ENCODE measurements at regions not wholly inside any gene's neighbourhood (a gene's known extent, or its start where the extent isn't known, plus 50 kb on each side); places are given as distances from the start of the nearest gene placed in this dataset.

DNA sequence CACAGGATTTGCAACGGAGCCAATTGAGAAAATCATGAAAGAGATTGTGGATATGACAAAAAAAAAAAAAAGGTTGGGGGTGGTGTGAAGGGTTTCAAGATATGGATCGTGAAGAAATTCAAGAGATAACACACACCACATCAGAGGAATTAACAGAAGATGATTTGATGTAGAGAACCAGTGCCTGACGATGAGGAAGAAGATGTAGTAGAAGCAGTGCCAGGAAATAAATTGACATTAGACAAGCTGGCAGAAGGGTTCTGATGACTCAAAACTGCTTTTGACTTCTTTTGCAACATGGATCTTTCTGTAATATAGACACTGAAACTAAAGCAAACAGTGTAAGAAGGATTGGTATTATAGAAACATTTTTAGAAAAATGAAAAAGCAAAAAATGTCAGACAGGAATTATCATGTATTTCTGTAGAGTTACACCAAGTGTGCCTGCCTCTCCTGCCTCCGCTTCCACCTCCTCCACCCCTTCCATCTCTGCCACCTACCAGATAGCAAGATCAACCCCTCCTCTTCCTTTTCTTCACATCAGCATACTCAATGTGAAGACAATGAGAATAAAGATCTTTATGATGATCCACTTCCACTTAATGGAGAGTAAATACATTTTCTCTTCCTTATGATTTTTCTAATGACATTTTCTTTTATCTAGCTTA lies 127.5 kb upstream of the OTUD4 start:
- TF ChIP-seq, protein P1, sequence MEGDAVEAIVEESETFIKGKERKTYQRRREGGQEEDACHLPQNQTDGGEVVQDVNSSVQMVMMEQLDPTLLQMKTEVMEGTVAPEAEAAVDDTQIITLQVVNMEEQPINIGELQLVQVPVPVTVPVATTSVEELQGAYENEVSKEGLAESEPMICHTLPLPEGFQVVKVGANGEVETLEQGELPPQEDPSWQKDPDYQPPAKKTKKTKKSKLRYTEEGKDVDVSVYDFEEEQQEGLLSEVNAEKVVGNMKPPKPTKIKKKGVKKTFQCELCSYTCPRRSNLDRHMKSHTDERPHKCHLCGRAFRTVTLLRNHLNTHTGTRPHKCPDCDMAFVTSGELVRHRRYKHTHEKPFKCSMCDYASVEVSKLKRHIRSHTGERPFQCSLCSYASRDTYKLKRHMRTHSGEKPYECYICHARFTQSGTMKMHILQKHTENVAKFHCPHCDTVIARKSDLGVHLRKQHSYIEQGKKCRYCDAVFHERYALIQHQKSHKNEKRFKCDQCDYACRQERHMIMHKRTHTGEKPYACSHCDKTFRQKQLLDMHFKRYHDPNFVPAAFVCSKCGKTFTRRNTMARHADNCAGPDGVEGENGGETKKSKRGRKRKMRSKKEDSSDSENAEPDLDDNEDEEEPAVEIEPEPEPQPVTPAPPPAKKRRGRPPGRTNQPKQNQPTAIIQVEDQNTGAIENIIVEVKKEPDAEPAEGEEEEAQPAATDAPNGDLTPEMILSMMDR (IDR thresholded peaks at IDR 0.05 in 4 of 5, conservative IDR thresholded peaks at IDR 0.05 in 1 of 5) = no peak
- no peak for TF ChIP-seq POLR2A (IDR thresholded peaks at IDR 0.05)

Data from gastrocnemius medialis (tissue), 4 donors.